PC-3 (cell line): ENCODE measurements at regions not wholly inside any gene's neighbourhood (a gene's known extent, or its start where the extent isn't known, plus 50 kb on each side); places are given as distances from the start of the nearest gene placed in this dataset.

ENCODE experiments used
- EZH2 ChIP-seq: fragments of 300-600 bp; sonication (generic); IDR thresholded peaks from one replicate; pipeline ENCODE4 v1.6.1; 2017; ENCODE audit warnings: antibody characterized with exemption, mild to moderate bottlenecking, low read length; ENCODE audit not compliant: unreplicated experiment
- TF ChIP-seq, protein P1 (sequence below): fragments of 300-600 bp; sonication (generic); conservative IDR thresholded peaks from 2 replicates; pipeline ENCODE4 v1.5.1; 2017; ENCODE audit warnings: antibody characterized with exemption, low read depth, mild to moderate bottlenecking, low read length

DNA sequence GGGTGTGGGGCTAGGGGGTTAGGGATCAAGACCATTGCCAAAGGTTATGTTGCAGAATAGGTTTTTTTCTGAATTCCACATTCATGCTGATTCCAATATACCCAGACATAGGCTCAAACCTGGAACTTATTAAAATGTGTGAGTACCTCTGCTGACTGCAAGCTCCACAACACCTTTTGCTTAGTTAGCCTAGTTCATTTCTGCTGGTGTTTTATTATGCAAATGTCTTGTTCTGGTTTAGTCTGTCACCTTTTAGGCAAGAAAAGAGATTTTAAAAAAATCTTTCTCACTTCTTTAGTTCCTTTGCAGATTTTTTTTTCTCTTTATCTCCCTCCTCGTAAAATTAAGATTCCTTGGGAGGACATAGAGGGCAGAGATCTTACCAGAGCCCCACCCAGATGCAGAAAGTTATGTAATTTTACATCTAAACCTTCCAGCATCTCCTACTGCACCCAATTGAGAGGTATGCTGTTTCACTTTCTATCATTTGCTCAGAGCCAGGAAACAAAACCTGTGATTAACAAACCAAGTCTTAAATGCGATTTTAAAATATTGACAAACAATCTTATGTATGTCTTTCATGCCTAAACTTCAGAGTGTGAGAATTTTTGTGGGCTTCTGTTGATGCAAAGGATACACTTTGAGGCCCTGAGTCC, 190.7 kb upstream of the CLNK start:
- TF ChIP-seq, protein P1, sequence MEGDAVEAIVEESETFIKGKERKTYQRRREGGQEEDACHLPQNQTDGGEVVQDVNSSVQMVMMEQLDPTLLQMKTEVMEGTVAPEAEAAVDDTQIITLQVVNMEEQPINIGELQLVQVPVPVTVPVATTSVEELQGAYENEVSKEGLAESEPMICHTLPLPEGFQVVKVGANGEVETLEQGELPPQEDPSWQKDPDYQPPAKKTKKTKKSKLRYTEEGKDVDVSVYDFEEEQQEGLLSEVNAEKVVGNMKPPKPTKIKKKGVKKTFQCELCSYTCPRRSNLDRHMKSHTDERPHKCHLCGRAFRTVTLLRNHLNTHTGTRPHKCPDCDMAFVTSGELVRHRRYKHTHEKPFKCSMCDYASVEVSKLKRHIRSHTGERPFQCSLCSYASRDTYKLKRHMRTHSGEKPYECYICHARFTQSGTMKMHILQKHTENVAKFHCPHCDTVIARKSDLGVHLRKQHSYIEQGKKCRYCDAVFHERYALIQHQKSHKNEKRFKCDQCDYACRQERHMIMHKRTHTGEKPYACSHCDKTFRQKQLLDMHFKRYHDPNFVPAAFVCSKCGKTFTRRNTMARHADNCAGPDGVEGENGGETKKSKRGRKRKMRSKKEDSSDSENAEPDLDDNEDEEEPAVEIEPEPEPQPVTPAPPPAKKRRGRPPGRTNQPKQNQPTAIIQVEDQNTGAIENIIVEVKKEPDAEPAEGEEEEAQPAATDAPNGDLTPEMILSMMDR = no peak
- no peak for TF ChIP-seq EZH2
